ENCODE measurements at regions not wholly inside any gene's neighbourhood (a gene's known extent, or its start where the extent isn't known, plus 50 kb on each side); places are given as distances from the start of the nearest gene placed in this dataset.

DNA sequence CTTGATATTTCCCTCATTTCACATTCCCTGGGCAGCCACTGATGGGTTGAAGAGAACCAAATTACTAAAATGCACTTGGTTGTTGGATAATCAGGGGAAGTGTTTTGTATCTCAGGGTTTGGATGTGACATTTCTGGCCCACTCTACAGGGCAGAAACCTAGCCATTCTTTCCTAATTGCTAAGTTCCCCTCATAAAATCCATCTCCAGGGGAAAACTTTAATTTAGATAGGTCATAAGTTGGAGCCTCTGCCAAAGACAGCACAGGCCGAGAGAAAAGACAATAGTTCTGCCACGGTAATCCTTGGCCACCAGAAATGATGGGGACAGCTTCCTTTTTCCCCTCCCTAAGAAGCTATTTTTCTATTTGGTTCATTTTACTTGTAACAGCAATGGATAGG, 192.7 kb upstream of the C1QTNF7 start:
- TF ChIP-seq, protein P1, sequence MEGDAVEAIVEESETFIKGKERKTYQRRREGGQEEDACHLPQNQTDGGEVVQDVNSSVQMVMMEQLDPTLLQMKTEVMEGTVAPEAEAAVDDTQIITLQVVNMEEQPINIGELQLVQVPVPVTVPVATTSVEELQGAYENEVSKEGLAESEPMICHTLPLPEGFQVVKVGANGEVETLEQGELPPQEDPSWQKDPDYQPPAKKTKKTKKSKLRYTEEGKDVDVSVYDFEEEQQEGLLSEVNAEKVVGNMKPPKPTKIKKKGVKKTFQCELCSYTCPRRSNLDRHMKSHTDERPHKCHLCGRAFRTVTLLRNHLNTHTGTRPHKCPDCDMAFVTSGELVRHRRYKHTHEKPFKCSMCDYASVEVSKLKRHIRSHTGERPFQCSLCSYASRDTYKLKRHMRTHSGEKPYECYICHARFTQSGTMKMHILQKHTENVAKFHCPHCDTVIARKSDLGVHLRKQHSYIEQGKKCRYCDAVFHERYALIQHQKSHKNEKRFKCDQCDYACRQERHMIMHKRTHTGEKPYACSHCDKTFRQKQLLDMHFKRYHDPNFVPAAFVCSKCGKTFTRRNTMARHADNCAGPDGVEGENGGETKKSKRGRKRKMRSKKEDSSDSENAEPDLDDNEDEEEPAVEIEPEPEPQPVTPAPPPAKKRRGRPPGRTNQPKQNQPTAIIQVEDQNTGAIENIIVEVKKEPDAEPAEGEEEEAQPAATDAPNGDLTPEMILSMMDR (conservative IDR thresholded peaks at IDR 0.05; ENCODE audit: low read length) = no peak
- DNase-seq (ENCODE audit: low read depth) = no peak
- no peak overlapping the region for H3K4me3 ChIP-seq (ENCODE audit: low read length)

DNA sequence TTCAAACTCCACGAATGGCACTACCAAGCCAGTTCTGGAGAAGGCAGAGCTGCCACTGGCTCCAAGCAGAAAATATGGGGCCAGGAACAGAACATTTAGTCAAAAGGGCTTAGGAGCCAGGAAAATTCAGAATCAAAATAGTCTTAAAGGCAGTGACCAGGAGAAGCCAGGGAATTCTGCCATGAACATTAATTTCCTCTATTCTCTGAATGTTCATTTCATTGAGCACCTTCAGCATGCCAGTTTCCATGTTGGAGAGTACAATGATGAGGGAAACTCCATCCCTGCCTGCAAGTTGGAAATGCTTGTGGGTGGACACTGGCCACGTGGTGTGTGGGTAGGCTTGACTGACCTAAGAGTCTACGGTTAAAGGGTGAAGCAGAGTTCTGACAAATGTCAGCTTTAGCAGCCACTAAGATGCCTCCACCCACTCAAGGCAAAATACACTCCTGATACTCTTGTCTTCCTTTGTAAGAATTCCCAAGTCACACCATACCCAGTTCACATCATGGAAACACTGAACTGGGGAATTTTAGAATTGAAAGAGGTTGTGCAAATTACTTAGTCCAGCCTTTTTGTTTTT, 190.1 kb upstream of the C1QTNF7 start:
- TF ChIP-seq, protein P1 (conservative IDR thresholded peaks at IDR 0.05; ENCODE audit: low read length) = no peak
- no peak overlapping the region for H3K4me3 ChIP-seq (ENCODE audit: low read length)
- DNase-seq (ENCODE audit: low read depth) = no peak

DNA sequence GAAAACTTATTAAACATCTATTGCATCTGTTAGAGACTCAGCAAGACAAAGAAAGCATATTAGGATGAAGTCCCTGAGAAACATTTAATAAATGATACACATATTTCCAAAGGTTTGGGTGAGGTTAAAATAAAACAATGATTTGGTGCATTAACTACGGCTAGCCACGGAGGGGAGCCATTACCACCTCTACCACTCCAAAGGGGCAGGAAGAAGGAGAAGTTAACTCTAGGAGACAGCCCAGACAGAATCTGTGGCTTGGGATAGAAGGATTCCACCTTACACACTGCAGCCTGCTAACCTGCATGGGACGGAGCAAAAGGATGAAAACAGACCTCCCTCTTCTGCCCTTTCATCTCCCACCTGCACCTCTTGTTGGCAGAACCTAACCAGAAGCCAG, 189.1 kb upstream of the C1QTNF7 start:
- H3K4me3 ChIP-seq (ENCODE audit: low read length) = no peak overlapping the region
- peak; percentile 58 for DNase-seq (ENCODE audit: low read depth)
- TF ChIP-seq, protein P1 (conservative IDR thresholded peaks at IDR 0.05; ENCODE audit: low read length) = peak; percentile 86

DNA sequence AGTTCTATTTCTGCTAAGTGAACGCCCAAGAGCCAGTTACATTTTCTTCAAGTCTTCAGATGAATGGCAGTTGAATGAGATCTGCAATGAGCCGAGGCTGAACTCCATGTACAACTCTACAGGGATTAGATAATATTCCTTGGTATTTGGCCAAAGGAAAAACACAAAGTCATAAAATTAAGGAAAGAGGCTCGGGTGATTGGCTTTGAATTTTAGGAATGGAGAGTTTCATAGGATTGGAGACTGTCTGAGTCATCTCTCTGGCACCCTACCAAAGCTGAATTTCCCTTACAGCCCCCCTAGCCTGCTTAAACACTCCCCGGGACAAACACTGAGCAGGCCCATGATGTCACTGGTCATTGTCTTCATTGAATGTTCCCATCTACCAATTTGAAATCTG, 188.0 kb upstream of the C1QTNF7 start:
- TF ChIP-seq, protein P1 (conservative IDR thresholded peaks at IDR 0.05; ENCODE audit: low read length) = no peak
- H3K4me3 ChIP-seq (ENCODE audit: low read length) = no peak overlapping the region
- no peak for DNase-seq (ENCODE audit: low read depth)

DNA sequence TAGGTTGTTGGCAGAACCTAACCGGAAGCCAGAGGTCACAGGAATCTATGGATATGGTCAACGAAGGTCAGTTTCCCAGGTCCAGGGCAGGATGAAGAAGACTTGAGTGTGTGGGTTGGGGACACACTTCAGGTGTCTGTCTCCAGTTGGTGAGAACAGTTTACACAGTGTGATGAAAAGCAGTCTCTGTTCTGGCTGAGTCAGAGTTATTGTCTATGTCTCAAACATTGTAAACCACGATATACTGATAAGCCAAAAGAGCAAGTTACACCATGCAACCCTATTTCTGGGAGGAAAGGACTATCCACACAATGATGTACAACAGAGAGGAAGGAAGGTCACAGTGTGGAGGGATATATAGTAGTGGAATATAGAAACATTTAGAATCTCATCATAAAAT, 187.1 kb upstream of the C1QTNF7 start:
- TF ChIP-seq, protein P1 (conservative IDR thresholded peaks at IDR 0.05; ENCODE audit: low read length) = no peak
- H3K4me3 ChIP-seq (ENCODE audit: low read length) = no peak overlapping the region
- DNase-seq (ENCODE audit: low read depth) = no peak

DNA sequence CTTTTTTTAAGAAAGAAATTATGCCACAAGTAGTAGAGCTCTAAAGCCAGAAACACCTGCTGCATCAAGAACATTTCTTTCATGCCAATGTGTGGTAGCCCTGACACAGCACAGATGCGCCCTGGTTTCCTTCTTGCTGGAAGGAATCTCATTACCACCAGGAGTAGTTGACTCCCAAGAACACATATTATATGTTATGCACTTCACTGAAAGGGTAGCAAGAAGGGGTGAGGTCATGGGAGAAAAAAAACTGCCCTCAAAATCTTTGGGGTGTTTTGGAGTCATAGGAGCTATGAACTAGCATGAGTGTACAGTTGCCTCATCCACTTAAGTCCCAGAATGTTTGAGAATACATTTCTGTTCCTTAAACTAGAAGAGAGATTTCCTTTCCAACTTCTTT, 185.8 kb upstream of the C1QTNF7 start:
- DNase-seq (ENCODE audit: low read depth) = no peak
- no peak overlapping the region for H3K4me3 ChIP-seq (ENCODE audit: low read length)
- TF ChIP-seq, protein P1 (conservative IDR thresholded peaks at IDR 0.05; ENCODE audit: low read length) = no peak

DNA sequence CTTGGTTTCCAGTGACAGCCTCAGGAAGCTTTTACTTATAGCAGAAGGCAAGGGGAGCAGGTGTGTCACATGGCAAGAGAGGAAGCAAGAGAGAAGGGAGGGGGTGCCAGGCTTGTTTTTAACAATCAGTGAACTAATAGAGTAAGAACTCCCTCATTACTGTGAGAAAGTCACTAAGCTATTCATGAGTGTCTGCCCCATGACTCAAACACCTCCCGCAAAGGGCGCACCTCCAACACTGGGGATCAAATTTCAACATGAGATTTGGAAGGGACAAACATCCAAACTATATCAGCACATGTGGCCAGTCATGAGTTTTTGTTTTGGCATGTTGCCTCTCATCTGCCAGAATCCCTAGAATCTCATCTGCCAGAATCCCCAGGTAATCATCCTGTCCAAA, 183.5 kb upstream of the C1QTNF7 start:
- TF ChIP-seq, protein P1 (conservative IDR thresholded peaks at IDR 0.05; ENCODE audit: low read length) = no peak
- no peak overlapping the region for H3K4me3 ChIP-seq (ENCODE audit: low read length)
- peak; percentile 31 for DNase-seq (ENCODE audit: low read depth)
